OCI-LY7 (cell line): ENCODE measurements at regions not wholly inside any gene's neighbourhood (a gene's known extent, or its start where the extent isn't known, plus 50 kb on each side); places are given as distances from the start of the nearest gene placed in this dataset.

Experiments used
- BruUV-seq: library from RNA; stranded (reverse); fragments of 400-500 nt; replicated peaks from 2 replicates; lab custom pipeline; 2021; lab: Mats Ljungman, UMichigan
- CTCF ChIA-PET: fragments of 300-600 bp; sonication (Branson Sonifier 250); formaldehyde crosslinking; loops from one replicate; lab custom pipeline; 2022; ENCODE audit warnings: antibody characterized with exemption; ENCODE audit not compliant: unreplicated experiment; lab: Charles Lee
- POLR2A ChIA-PET: fragments of 300-600 bp; sonication (Branson Sonifier 250); formaldehyde crosslinking; loops from one replicate; lab custom pipeline; 2022; ENCODE audit warnings: antibody characterized with exemption; lab: Charles Lee
- DNase-seq: peaks from one replicate; pipeline ENCODE4 v3.0.0-alpha.2; 2015; ENCODE audit warnings: low spot score
- H2AFZ ChIP-seq: fragments of 200-600 bp; sonication (generic), shearing (Covaris generic); 2 replicates; pipeline ENCODE4 v1.6.1; 2014; ENCODE audit warnings: mild to moderate bottlenecking, antibody characterized with exemption, low read length, moderate library complexity
- H3K27ac ChIP-seq: fragments of 200-600 bp; sonication (generic); 2 replicates; pipeline ENCODE4 v1.5.1; 2014; ENCODE audit warnings: mixed run types, low read depth, mild to moderate bottlenecking, moderate library complexity, low read length, inconsistent platforms; ENCODE audit not compliant: poor library complexity, severe bottlenecking
- H3K36me3 ChIP-seq: fragments of 200-600 bp; sonication (generic); 2 replicates; pipeline ENCODE4 v1.6.1; 2014; ENCODE audit warnings: mild to moderate bottlenecking, antibody characterized with exemption, low read length, moderate library complexity, mixed read lengths; ENCODE audit not compliant: insufficient read depth
- H3K4me1 ChIP-seq: fragments of 200-600 bp; sonication (generic); 2 replicates; pipeline ENCODE4 v1.5.1; 2014; ENCODE audit warnings: mild to moderate bottlenecking, low read length; ENCODE audit not compliant: insufficient read depth, poor library complexity, severe bottlenecking
- H3K4me2 ChIP-seq: fragments of 200-600 bp; sonication (generic); 2 replicates; pipeline ENCODE4 v1.6.1; 2014; ENCODE audit warnings: mild to moderate bottlenecking, low read length
- H3K4me3 ChIP-seq: fragments of 200-600 bp; sonication (generic); 2 replicates; pipeline ENCODE4 v1.5.1; 2014; ENCODE audit warnings: mild to moderate bottlenecking, low read depth, low read length; ENCODE audit not compliant: poor library complexity, severe bottlenecking
- H3K79me2 ChIP-seq: fragments of 200-600 bp; sonication (generic); 2 replicates; pipeline ENCODE4 v1.6.1; 2016; ENCODE audit warnings: low read depth, mild to moderate bottlenecking, low read length, moderate library complexity, mixed read lengths; ENCODE audit not compliant: insufficient read depth
- H3K9me2 ChIP-seq: fragments of 200-600 bp; sonication (generic); 2 replicates; pipeline ENCODE4 v1.6.1; 2016; ENCODE audit warnings: mild to moderate bottlenecking, low read length, mixed read lengths; ENCODE audit not compliant: insufficient read depth
- H3K9me3 ChIP-seq: fragments of 200-600 bp; sonication (generic); 2 replicates; pipeline ENCODE4 v1.6.1; 2014; ENCODE audit warnings: mild to moderate bottlenecking, mixed run types, low read length, mixed read lengths
- H4K20me1 ChIP-seq: fragments of 200-600 bp; sonication (generic); 2 replicates; pipeline ENCODE4 v1.6.1; 2014; ENCODE audit warnings: mild to moderate bottlenecking, antibody characterized with exemption, low read length, moderate library complexity, mixed read lengths; ENCODE audit not compliant: insufficient read depth
- EZH2phosphoT487 ChIP-seq: fragments of 200-600 bp; sonication (generic); IDR thresholded peaks from 2 replicates; pipeline ENCODE4 v1.6.1; 2018; ENCODE audit warnings: low read depth, borderline replicate concordance, mild to moderate bottlenecking, mixed run types, antibody characterized with exemption, low read length, moderate library complexity, mixed read lengths
- intact Hi-C: fragments of 100-400 bp; cut with micrococcal nuclease; formaldehyde crosslinking; loops from one replicate; pipeline ENCODE4 v1.10.0; 2022; ENCODE audit not compliant: unreplicated experiment
- TF ChIP-seq, protein P1 (sequence below): fragments of 200-600 bp; sonication (generic); conservative IDR thresholded peaks from 2 replicates; pipeline ENCODE4 v1.5.1; 2014; ENCODE audit warnings: mild to moderate bottlenecking, antibody characterized with exemption, low read length, moderate library complexity, mixed read lengths

DNA sequence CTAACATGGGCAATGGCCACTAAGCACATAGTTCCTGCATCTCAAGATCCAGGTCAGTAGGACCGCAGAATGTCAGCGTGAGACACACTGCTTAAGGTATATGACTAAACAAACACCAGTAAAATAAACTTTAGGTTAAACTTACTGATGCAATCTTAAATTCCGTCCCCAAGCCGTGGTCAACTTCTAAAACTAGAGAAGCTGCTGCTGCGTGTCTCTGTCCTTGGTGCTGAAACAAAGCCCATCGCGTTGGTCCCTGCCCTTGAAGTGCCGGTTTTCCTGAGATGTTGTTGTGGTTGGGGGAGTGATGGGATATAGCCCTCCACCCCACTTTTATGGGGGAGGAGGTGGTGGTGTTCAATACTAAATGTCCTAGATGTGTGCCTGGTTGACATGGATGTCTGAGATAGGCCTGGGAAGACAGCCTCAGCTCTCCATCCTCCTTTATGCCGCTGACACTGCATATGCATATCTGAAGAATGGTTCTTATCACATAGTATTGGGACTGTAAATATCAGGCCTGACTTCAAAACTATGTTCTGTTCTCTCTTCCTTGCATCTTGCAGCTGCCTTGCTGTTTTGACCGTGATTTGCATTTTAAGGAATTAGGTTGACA is 72.0 kb upstream of the KCNA3 start:
- no peaks in the 10 kb centered on the region for H4K20me1 ChIP-seq
- H3K9me2 ChIP-seq, result no peaks in the 10 kb centered on the region; the same call in 1 of the 2 replicates
- TF ChIP-seq EZH2phosphoT487, result no peak
- TF ChIP-seq, protein P1, sequence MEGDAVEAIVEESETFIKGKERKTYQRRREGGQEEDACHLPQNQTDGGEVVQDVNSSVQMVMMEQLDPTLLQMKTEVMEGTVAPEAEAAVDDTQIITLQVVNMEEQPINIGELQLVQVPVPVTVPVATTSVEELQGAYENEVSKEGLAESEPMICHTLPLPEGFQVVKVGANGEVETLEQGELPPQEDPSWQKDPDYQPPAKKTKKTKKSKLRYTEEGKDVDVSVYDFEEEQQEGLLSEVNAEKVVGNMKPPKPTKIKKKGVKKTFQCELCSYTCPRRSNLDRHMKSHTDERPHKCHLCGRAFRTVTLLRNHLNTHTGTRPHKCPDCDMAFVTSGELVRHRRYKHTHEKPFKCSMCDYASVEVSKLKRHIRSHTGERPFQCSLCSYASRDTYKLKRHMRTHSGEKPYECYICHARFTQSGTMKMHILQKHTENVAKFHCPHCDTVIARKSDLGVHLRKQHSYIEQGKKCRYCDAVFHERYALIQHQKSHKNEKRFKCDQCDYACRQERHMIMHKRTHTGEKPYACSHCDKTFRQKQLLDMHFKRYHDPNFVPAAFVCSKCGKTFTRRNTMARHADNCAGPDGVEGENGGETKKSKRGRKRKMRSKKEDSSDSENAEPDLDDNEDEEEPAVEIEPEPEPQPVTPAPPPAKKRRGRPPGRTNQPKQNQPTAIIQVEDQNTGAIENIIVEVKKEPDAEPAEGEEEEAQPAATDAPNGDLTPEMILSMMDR, result no peak
- no peaks in the 10 kb centered on the region for H3K4me1 ChIP-seq
- CTCF ChIA-PET, result no interaction called here
- H3K27ac ChIP-seq, result no peak overlapping the region
- H3K4me3 ChIP-seq, result no peak overlapping the region
- no peaks in the 10 kb centered on the region for H3K9me3 ChIP-seq
- H2AFZ ChIP-seq, result no peak overlapping the region
- POLR2A ChIA-PET, result no interaction called here
- intact Hi-C loops, result no loop called here
- BruUV-seq, result no TSS peak
- peak; percentile 78 for DNase-seq
- no peaks in the 10 kb centered on the region for H3K79me2 ChIP-seq
- no peak overlapping the region for H3K4me2 ChIP-seq
- H3K36me3 ChIP-seq, result no peaks in the 10 kb centered on the region

GRCh38 chr1:110743397-110743796 is 68.7 kb upstream of the KCNA3 start:
- POLR2A ChIA-PET, result no interaction called here
- no peaks in the 10 kb centered on the region for H4K20me1 ChIP-seq
- no peak for DNase-seq
- H3K9me2 ChIP-seq, result no peaks in the 10 kb centered on the region; the same call in 1 of the 2 replicates
- H3K4me2 ChIP-seq, result no peak overlapping the region
- intact Hi-C loops, result no loop called here
- H2AFZ ChIP-seq, result no peak overlapping the region
- TF ChIP-seq, protein P1, result no peak
- no peak for TF ChIP-seq EZH2phosphoT487
- no peaks in the 10 kb centered on the region for H3K36me3 ChIP-seq
- H3K4me1 ChIP-seq, result no peaks in the 10 kb centered on the region
- BruUV-seq, result no TSS peak
- H3K79me2 ChIP-seq, result no peaks in the 10 kb centered on the region
- CTCF ChIA-PET, result no interaction called here
- no peaks in the 10 kb centered on the region for H3K9me3 ChIP-seq
- no peak overlapping the region for H3K4me3 ChIP-seq
- H3K27ac ChIP-seq, result no peak overlapping the region

- BruUV-seq, result no TSS peak
- no peaks in the 10 kb centered on the region for H3K9me2 ChIP-seq
- no peak overlapping the region for H2AFZ ChIP-seq
- ChIA-PET CTCF (no interaction called here), POLR2A (no interaction called here)
- no peak overlapping the region for H3K4me2 ChIP-seq
- no peak for TF ChIP-seq EZH2phosphoT487
- TF ChIP-seq, protein P1, result no peak
- H3K4me1 ChIP-seq, result no peaks in the 10 kb centered on the region
- H4K20me1 ChIP-seq, result no peaks in the 10 kb centered on the region
- DNase-seq, result no peak
- H3K36me3 ChIP-seq, result no peaks in the 10 kb centered on the region
- H3K4me3 ChIP-seq, result no peak overlapping the region
- intact Hi-C loops, result no loop called here
- no peak overlapping the region for H3K27ac ChIP-seq
- H3K79me2 ChIP-seq, result no peaks in the 10 kb centered on the region
- H3K9me3 ChIP-seq, result no peaks in the 10 kb centered on the region
These were observed 62.3 kb upstream of the KCNA3 start for GRCh38 chr1:110736900-110737605.
